GM21515 (cell line): ENCODE measurements at regions not wholly inside any gene's neighbourhood (a gene's known extent, or its start where the extent isn't known, plus 50 kb on each side); places are given as distances from the start of the nearest gene placed in this dataset.

Experiments
- ATAC-seq: cut with Tn5 transposase; IDR thresholded peaks from one replicate; pipeline ENCODE4 v1.9.1; 2021; ENCODE audit not compliant: unreplicated experiment

GRCh38 chr1:193677874-193678273 lies 491.5 kb upstream of the B3GALT2 start:
- ATAC-seq, result no peak

GRCh38 chr1:193676996-193677549 lies 490.7 kb upstream of the B3GALT2 start:
- ATAC-seq, result no peak

- ATAC-seq, result no peak
Observed at GRCh38 chr1:193674292-193674944, 488.0 kb upstream of the B3GALT2 start.

- no peak for ATAC-seq
Observed at GRCh38 chr1:193666485-193667083, 480.2 kb upstream of the B3GALT2 start.

GRCh38 chr1:193663965-193664364 lies 477.6 kb upstream of the B3GALT2 start:
- ATAC-seq, result no peak

GRCh38 chr1:193662030-193662429 lies 475.6 kb upstream of the B3GALT2 start:
- no peak for ATAC-seq

- no peak for ATAC-seq
Observed at GRCh38 chr1:193661385-193661784, 475.0 kb upstream of the B3GALT2 start.

- ATAC-seq, result no peak
Observed at GRCh38 chr1:193660428-193660827, 474.0 kb upstream of the B3GALT2 start.

- ATAC-seq, result no peak
Observed at GRCh38 chr1:193658691-193659090, 472.3 kb upstream of the B3GALT2 start.

GRCh38 chr1:193658081-193658480 lies 471.7 kb upstream of the B3GALT2 start:
- no peak for ATAC-seq

- no peak for ATAC-seq
Observed at GRCh38 chr1:193657552-193657951, 471.1 kb upstream of the B3GALT2 start.

- ATAC-seq, result no peak
Observed at GRCh38 chr1:193656841-193657240, 470.4 kb upstream of the B3GALT2 start.

GRCh38 chr1:193654951-193655735 lies 468.7 kb upstream of the B3GALT2 start:
- ATAC-seq, result no peak

GRCh38 chr1:193649587-193649986 lies 463.2 kb upstream of the B3GALT2 start:
- ATAC-seq, result no peak

- ATAC-seq, result no peak
Observed at GRCh38 chr1:193634876-193635275, 448.5 kb upstream of the B3GALT2 start.

GRCh38 chr1:193634470-193634869 lies 448.1 kb upstream of the B3GALT2 start:
- no peak for ATAC-seq

- no peak for ATAC-seq
Observed at GRCh38 chr1:193633991-193634390, 447.6 kb upstream of the B3GALT2 start.

GRCh38 chr1:193633093-193633492 lies 446.7 kb upstream of the B3GALT2 start:
- ATAC-seq, result no peak

- ATAC-seq, result no peak
Observed at GRCh38 chr1:193631306-193631705, 444.9 kb upstream of the B3GALT2 start.

- no peak for ATAC-seq
Observed at GRCh38 chr1:193629875-193630274, 443.5 kb upstream of the B3GALT2 start.

GRCh38 chr1:193626695-193627094 lies 440.3 kb upstream of the B3GALT2 start:
- ATAC-seq, result no peak

GRCh38 chr1:193625255-193625654 lies 438.8 kb upstream of the B3GALT2 start:
- no peak for ATAC-seq
